SHP77 treated with DMSO at 0.1 percent for 48 hours (cell line): ENCODE measurements at regions not wholly inside any gene's neighbourhood (a gene's known extent, or its start where the extent isn't known, plus 50 kb on each side); places are given as distances from the start of the nearest gene placed in this dataset.

Source experiments
- DNase-seq: peaks from one replicate; lab custom pipeline; 2025; lab: John Stamatoyannopoulos, UW

GRCh38 chr2:8624855-8625398, 56.9 kb upstream of the ID2 start:
- no peak for DNase-seq

- DNase-seq: no peak
These were observed 56.2 kb upstream of the ID2 start for GRCh38 chr2:8625399-8626300.

- DNase-seq: no peak
These were observed 55.3 kb upstream of the ID2 start for GRCh38 chr2:8626572-8626971.

GRCh38 chr2:8627019-8627691, 54.7 kb upstream of the ID2 start:
- DNase-seq: no peak

GRCh38 chr2:8627692-8628085, 54.2 kb upstream of the ID2 start:
- DNase-seq: no peak

- no peak for DNase-seq
These were observed 53.5 kb upstream of the ID2 start for GRCh38 chr2:8628179-8628865.

- DNase-seq: no peak
These were observed 53.0 kb upstream of the ID2 start for GRCh38 chr2:8628866-8629209.

GRCh38 chr2:8629402-8629801, 52.5 kb upstream of the ID2 start:
- DNase-seq: no peak

- DNase-seq: no peak
These were observed 51.0 kb upstream of the ID2 start for GRCh38 chr2:8630676-8631464.

- DNase-seq: peak; percentile 34
These were observed 50.3 kb upstream of the ID2 start for GRCh38 chr2:8631465-8632005.
